Glomerular visceral epithelial cell (primary cell): ENCODE measurements at regions not wholly inside any gene's neighbourhood (a gene's known extent, or its start where the extent isn't known, plus 50 kb on each side); places are given as distances from the start of the nearest gene placed in this dataset.

ENCODE experiments used
- DNase-seq: peaks from one replicate; pipeline ENCODE4 v3.0.0-alpha.2; 2016; ENCODE audit errors: extremely low spot score

GRCh38 chr3:72460205-72461174 lies 387.8 kb downstream of the SHQ1 start:
- no peak for DNase-seq

GRCh38 chr3:72459588-72459987 lies 388.7 kb downstream of the SHQ1 start:
- DNase-seq = no peak

- DNase-seq = no peak
Measured at GRCh38 chr3:72458375-72458774, 389.9 kb downstream of the SHQ1 start.

- DNase-seq = no peak
Measured at GRCh38 chr3:72454441-72454840, 393.8 kb downstream of the SHQ1 start.

- DNase-seq = no peak
Measured at GRCh38 chr3:72453706-72454105, 394.5 kb downstream of the SHQ1 start.

GRCh38 chr3:72452745-72453144 lies 395.5 kb downstream of the SHQ1 start:
- DNase-seq = no peak

GRCh38 chr3:72451841-72452240 lies 396.4 kb downstream of the SHQ1 start:
- no peak for DNase-seq

- DNase-seq = no peak
Measured at GRCh38 chr3:72449551-72449950, 398.7 kb downstream of the SHQ1 start.

- DNase-seq = no peak
Measured at GRCh38 chr3:72448858-72449257, 399.4 kb downstream of the SHQ1 start.

- DNase-seq = no peak
Measured at GRCh38 chr3:72448375-72448823, 399.8 kb downstream of the SHQ1 start.

- peak; percentile 91 for DNase-seq
Measured at GRCh38 chr3:72447059-72447946, 400.9 kb downstream of the SHQ1 start.

GRCh38 chr3:72446218-72447058 lies 401.8 kb downstream of the SHQ1 start, which contains the start of gene RYBP:
RYBP (minus strand) TSS chr3:72446621.
- DNase-seq = peak; percentile 31

GRCh38 chr3:72445827-72446217 lies 402.4 kb downstream of the SHQ1 start:
- no peak for DNase-seq

GRCh38 chr3:72444656-72445223 lies 403.5 kb downstream of the SHQ1 start:
- peak; percentile 21 for DNase-seq

GRCh38 chr3:72442759-72443158 lies 405.5 kb downstream of the SHQ1 start:
- no peak for DNase-seq

- DNase-seq = no peak
Measured at GRCh38 chr3:72441284-72441994, 406.8 kb downstream of the SHQ1 start.

- DNase-seq = no peak
Measured at GRCh38 chr3:72440491-72440890, 407.8 kb downstream of the SHQ1 start.

GRCh38 chr3:72439321-72440183 lies 408.7 kb downstream of the SHQ1 start:
- no peak for DNase-seq

GRCh38 chr3:72437661-72438406 lies 410.4 kb downstream of the SHQ1 start:
- no peak for DNase-seq
